HEK293T (cell line): ENCODE measurements at regions not wholly inside any gene's neighbourhood (a gene's known extent, or its start where the extent isn't known, plus 50 kb on each side); places are given as distances from the start of the nearest gene placed in this dataset.

Experiments
- CTBP1 ChIP-seq: fragments of 450-650 bp; IDR thresholded peaks from 2 replicates; pipeline ENCODE4 v1.6.1; 2016; ENCODE audit warnings: borderline replicate concordance
- FOXA1 ChIP-seq: fragments of 450-650 bp; IDR thresholded peaks from 2 replicates; pipeline ENCODE4 v1.6.1; 2016; ENCODE audit warnings: mild to moderate bottlenecking
- SP1 ChIP-seq: fragments of 450-650 bp; IDR thresholded peaks from 2 replicates; pipeline ENCODE4 v1.6.1; 2017
- SUZ12 ChIP-seq: fragments of 450-650 bp; IDR thresholded peaks from 2 replicates; pipeline ENCODE4 v1.6.1; 2016; ENCODE audit warnings: mild to moderate bottlenecking
- TARDBP ChIP-seq: fragments of 450-650 bp; IDR thresholded peaks from 2 replicates; pipeline ENCODE4 v1.6.1; 2016

GRCh38 chr14:89629383-89629782 lies 212.3 kb upstream of the FOXN3 start:
- no peak for TF ChIP-seq SP1
- no peak for TF ChIP-seq FOXA1
- TF ChIP-seq TARDBP = no peak
- TF ChIP-seq CTBP1 = no peak
- TF ChIP-seq SUZ12 = no peak
